ENCODE measurements at regions not wholly inside any gene's neighbourhood (a gene's known extent, or its start where the extent isn't known, plus 50 kb on each side); places are given as distances from the start of the nearest gene placed in this dataset.
"Not testable (repeated sequence)": the region's sequence is repeated elsewhere in the genome, so short reads cannot be mapped to it uniquely, and the experiment has no call there.

DNA sequence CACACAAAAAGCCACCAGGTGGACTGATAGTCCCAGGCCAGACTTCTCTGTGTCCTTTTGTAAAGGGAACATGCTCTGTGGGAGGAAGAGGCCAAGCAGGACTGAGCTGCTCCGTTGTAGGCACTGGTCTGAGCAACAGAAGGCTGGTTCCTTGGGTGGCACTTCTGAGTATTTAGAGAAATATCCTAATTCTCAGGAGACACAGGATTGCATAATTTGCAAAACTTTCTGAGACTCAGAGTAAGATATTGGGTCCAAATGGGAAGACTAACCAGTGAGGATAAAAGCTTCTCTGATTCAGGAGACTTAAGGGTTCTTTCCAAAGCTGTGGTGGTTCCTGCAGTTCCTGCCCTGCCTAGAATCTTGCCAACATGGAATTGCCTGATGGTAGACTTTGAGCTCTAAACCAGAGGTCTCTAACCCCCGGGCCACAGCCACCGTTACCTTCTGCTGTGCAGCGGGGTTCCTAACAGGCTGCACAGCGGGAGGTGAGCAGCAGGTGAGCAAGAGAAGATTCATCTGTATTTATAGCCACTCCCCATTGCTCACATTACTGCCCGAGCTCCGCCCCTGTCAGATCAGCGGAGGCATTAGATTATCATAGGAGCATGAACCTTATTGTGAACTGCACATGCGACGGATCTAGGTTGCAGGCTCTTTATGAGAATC, 107.0 kb downstream of the OLIG3 start:
- H3K27ac ChIP-seq, result no peak overlapping the region
- H3K27me3 ChIP-seq, result no peaks in the 10 kb centered on the region
- no peaks in the 10 kb centered on the region for H3K36me3 ChIP-seq (ENCODE audit: low read depth, missing control alignments)
- 74 to 84% methylated on average over 10 of the region's 10 CpGs for WGBS, 2 donors
- intact Hi-C loops (cut with DNase I; ENCODE audit: low total_unique reads), result no loop called here
- no peak overlapping the region for H3K4me3 ChIP-seq
- no peaks in the 10 kb centered on the region for H3K4me1 ChIP-seq
- no peak for DNase-seq
- no peak for TF ChIP-seq POLR2A (IDR thresholded peaks at IDR 0.05)
- TF ChIP-seq, protein P1, sequence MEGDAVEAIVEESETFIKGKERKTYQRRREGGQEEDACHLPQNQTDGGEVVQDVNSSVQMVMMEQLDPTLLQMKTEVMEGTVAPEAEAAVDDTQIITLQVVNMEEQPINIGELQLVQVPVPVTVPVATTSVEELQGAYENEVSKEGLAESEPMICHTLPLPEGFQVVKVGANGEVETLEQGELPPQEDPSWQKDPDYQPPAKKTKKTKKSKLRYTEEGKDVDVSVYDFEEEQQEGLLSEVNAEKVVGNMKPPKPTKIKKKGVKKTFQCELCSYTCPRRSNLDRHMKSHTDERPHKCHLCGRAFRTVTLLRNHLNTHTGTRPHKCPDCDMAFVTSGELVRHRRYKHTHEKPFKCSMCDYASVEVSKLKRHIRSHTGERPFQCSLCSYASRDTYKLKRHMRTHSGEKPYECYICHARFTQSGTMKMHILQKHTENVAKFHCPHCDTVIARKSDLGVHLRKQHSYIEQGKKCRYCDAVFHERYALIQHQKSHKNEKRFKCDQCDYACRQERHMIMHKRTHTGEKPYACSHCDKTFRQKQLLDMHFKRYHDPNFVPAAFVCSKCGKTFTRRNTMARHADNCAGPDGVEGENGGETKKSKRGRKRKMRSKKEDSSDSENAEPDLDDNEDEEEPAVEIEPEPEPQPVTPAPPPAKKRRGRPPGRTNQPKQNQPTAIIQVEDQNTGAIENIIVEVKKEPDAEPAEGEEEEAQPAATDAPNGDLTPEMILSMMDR (IDR thresholded peaks at IDR 0.05), result no peak
- H3K9me3 ChIP-seq, result no peaks in the 10 kb centered on the region

DNA sequence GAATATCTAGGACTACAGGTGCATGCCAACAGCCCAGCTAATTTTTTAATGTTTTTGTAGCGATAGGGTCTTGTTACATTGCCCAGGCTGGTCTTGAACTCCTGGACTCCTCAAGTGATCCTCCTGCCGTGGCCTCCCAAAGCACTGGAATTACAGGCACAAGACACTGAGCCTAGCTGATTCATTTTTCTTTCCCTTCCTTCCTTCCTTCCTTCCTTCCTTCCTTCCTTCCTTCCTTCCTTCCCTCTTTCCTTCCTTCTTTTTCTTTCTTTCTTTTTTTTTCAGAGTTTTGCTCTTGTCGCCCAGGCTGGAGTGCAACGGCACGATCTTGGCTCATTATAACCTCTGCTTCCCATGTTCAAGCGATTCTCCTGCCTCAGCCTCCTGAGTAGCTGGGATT, 110.9 kb downstream of the OLIG3 start:
- H3K27me3 ChIP-seq; H3K36me3 ChIP-seq (ENCODE audit: low read depth, missing control alignments); H3K4me3 ChIP-seq; H3K4me1 ChIP-seq; DNase-seq; H3K9me3 ChIP-seq; H3K27ac ChIP-seq; intact Hi-C loops (cut with DNase I; ENCODE audit: low total_unique reads): not testable (repeated sequence)
- WGBS, 2 donors, result 96% methylated on average over 6 of the region's 6 CpGs

DNA sequence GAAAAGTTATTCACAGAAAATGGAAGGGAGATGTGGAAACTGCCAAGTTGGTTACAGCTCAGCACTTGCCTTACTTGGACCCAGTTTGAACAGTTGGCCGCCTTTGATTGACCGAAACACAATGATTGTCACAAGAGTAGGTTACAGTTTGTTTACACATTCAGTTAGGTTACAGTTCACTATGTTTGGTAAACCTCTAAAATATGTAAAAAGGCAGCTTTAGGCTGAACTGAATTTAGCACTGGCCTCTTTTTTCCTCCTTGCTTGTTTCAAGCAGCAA, 116.2 kb downstream of the OLIG3 start:
- no peak for DNase-seq
- intact Hi-C loops (cut with DNase I; ENCODE audit: low total_unique reads), result no loop called here
- H3K4me1 ChIP-seq, result no peaks in the 10 kb centered on the region
- 49 to 72% methylated on average over 2 of the region's 2 CpGs for WGBS, 2 donors
- peak overlapping the region in 1 of 2 donors; percentile 5 for H3K4me3 ChIP-seq
- no peaks in the 10 kb centered on the region for H3K36me3 ChIP-seq (ENCODE audit: low read depth, missing control alignments)
- H3K27me3 ChIP-seq, result no peaks in the 10 kb centered on the region
- TF ChIP-seq POLR2A (IDR thresholded peaks at IDR 0.05), result no peak
- TF ChIP-seq, protein P1 (IDR thresholded peaks at IDR 0.05), result no peak
- H3K9me3 ChIP-seq, result no peaks in the 10 kb centered on the region
- no peak overlapping the region for H3K27ac ChIP-seq

DNA sequence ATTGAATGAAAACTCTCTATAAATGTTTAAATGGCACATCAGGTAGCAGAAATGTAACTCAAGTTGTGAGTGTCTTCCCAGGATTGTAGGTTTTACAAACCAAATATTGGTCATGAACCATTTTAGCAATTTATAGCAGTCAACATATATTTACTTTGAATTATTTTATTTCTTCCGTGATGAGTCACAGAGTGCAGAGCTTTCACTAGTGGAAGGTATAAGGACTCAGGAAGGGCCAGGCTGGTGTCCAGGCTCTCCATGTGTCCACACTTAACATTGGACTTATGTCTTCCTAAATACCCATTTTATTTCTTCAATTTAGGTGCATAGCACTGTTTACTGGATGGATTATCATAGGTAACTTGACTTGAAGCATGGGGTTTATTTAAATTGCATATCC, 120.9 kb downstream of the OLIG3 start:
- H3K27ac ChIP-seq, result no peak overlapping the region
- no peaks in the 10 kb centered on the region for H3K27me3 ChIP-seq
- H3K4me1 ChIP-seq, result no peaks in the 10 kb centered on the region
- TF ChIP-seq, protein P1 (IDR thresholded peaks at IDR 0.05), result no peak
- no peak for TF ChIP-seq POLR2A (IDR thresholded peaks at IDR 0.05)
- no peak overlapping the region for H3K4me3 ChIP-seq
- no peak for DNase-seq
- intact Hi-C loops (cut with DNase I; ENCODE audit: low total_unique reads), result no loop called here
- H3K9me3 ChIP-seq, result no peaks in the 10 kb centered on the region
- 100% methylated on average over 1 of the region's 1 CpG for WGBS, 2 donors
- H3K36me3 ChIP-seq (ENCODE audit: low read depth, missing control alignments), result no peaks in the 10 kb centered on the region

DNA sequence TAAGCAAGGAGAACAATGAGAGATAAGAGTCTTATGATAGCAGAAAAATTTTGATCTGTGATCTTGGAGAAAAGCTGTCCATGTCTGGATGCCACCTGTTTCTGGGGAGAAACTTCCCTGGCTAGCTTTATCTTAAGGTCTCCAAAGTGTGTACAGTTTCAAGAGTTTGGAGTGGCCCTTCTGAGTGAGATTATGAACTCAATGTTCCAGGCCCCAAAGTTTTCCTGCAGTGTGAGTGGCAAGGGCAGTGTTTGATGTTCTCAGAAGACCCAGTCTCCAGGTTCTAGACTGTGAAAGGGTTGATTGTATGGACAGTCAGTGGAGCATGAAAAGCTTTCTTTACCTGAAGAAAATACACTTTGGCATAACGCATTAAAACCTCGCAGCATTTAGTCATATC, 121.7 kb downstream of the OLIG3 start:
- Histone ChIP-seq H3K36me3 (ENCODE audit: low read depth, missing control alignments) (no peaks in the 10 kb centered on the region), H3K4me3 (no peak overlapping the region), H3K27ac (no peak overlapping the region), H3K4me1 (no peaks in the 10 kb centered on the region), H3K27me3 (no peaks in the 10 kb centered on the region), H3K9me3 (no peaks in the 10 kb centered on the region)
- no peak for TF ChIP-seq POLR2A (IDR thresholded peaks at IDR 0.05)
- TF ChIP-seq, protein P1 (IDR thresholded peaks at IDR 0.05), result no peak
- WGBS, 2 donors, result 92 to 94% methylated on average over 2 of the region's 2 CpGs
- intact Hi-C loops (cut with DNase I; ENCODE audit: low total_unique reads), result no loop called here
- no peak for DNase-seq

Measured in testis (tissue), 2 donors.